ENCODE measurements at regions not wholly inside any gene's neighbourhood (a gene's known extent, or its start where the extent isn't known, plus 50 kb on each side); places are given as distances from the start of the nearest gene placed in this dataset.
A peak's percentile ranks its signal among the peaks of the same experiment; 100 is the strongest.

DNA sequence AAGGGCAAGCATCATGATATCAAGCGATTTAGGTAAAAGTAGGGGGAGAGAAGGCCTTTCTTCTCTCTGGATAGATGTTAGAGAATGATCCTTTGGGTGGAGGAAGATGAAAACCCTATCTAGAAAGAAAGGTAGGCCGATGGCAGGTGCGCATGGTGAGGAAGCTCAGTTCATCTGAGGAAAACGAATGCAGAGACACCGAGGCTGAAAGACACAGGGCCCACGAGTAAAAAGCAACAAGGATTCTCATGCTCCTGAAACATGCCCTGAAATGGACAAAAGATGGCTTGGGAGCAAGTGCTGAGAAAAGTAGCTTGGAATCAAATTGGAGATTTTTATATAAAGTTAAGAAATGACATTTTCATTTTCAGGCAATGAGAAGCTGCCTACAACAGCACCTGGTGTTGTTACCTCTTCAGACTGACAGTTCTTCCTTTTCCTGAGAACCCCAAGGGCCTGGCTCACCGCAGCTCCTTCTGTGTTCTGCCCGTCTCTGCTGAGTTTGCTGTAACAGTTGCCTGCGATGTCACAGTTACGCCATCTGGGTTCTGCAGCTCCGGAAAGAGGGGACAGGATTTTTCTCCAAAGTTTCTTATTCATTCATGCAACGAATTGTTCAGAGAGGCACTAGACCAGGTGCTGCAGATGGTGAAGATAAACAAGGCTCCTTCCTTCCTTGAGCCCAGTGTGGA is 402.0 kb upstream of the KLF6 start:
- Mint-ChIP-seq H3K36me3 (ENCODE audit: low read depth) (no peaks in the 10 kb centered on the region), H3K27me3 (ENCODE audit: low read depth) (no peaks in the 10 kb centered on the region), H3K4me1 (ENCODE audit: low read depth) (peaks cover 10% of the 10 kb centered on the region), H3K27ac (ENCODE audit: unreplicated experiment) (no peak overlapping the region), H3K4me3 (ENCODE audit: unreplicated experiment) (no peak overlapping the region), H3K9me3 (ENCODE audit: low read depth) (peaks cover 7% of the 10 kb centered on the region)
- TF ChIP-seq, protein P1, sequence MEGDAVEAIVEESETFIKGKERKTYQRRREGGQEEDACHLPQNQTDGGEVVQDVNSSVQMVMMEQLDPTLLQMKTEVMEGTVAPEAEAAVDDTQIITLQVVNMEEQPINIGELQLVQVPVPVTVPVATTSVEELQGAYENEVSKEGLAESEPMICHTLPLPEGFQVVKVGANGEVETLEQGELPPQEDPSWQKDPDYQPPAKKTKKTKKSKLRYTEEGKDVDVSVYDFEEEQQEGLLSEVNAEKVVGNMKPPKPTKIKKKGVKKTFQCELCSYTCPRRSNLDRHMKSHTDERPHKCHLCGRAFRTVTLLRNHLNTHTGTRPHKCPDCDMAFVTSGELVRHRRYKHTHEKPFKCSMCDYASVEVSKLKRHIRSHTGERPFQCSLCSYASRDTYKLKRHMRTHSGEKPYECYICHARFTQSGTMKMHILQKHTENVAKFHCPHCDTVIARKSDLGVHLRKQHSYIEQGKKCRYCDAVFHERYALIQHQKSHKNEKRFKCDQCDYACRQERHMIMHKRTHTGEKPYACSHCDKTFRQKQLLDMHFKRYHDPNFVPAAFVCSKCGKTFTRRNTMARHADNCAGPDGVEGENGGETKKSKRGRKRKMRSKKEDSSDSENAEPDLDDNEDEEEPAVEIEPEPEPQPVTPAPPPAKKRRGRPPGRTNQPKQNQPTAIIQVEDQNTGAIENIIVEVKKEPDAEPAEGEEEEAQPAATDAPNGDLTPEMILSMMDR (IDR thresholded peaks at IDR 0.05): no peak
- DNase-seq (ENCODE audit: low spot score): no peak

GRCh38 chr10:4183761-4184261 is 398.8 kb upstream of the KLF6 start:
- Mint-ChIP-seq H3K27ac (ENCODE audit: unreplicated experiment) (no peak overlapping the region), H3K9me3 (ENCODE audit: low read depth) (peaks cover 5% of the 10 kb centered on the region), H3K36me3 (ENCODE audit: low read depth) (peaks cover 2% of the 10 kb centered on the region), H3K4me3 (ENCODE audit: unreplicated experiment) (no peak overlapping the region), H3K4me1 (ENCODE audit: low read depth) (peaks cover 5% of the 10 kb centered on the region), H3K27me3 (ENCODE audit: low read depth) (no peaks in the 10 kb centered on the region)
- no peak for DNase-seq (ENCODE audit: low spot score)
- TF ChIP-seq, protein P1 (IDR thresholded peaks at IDR 0.05): peak; percentile 15

DNA sequence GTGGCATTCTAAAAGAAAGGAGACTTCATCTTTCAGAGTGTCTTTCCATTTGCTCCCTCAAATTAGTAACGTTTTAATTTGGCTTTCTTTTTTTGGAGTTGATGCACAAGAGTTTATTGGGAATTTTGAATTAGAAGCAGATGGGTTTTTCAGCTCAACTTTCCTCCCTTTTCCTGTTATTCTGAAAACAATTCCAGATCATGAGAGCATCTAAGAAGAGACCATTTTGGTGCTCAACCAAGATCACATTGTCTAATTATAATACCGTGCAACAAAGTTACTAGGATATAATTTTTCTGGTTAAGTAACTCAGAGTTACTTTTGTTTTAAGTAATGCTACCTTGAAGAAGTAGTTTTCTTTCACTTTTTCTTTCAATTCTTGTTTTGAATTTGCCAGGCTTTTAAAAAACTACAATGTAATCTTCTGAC is 396.6 kb upstream of the KLF6 start:
- Mint-ChIP-seq H3K9me3 (ENCODE audit: low read depth) (peaks cover 5% of the 10 kb centered on the region), H3K27me3 (ENCODE audit: low read depth) (no peaks in the 10 kb centered on the region), H3K27ac (ENCODE audit: unreplicated experiment) (no peak overlapping the region), H3K36me3 (ENCODE audit: low read depth) (peaks cover 2% of the 10 kb centered on the region), H3K4me3 (ENCODE audit: unreplicated experiment) (no peak overlapping the region), H3K4me1 (ENCODE audit: low read depth) (peaks cover 5% of the 10 kb centered on the region)
- no peak for DNase-seq (ENCODE audit: low spot score)
- TF ChIP-seq, protein P1 (IDR thresholded peaks at IDR 0.05): no peak

DNA sequence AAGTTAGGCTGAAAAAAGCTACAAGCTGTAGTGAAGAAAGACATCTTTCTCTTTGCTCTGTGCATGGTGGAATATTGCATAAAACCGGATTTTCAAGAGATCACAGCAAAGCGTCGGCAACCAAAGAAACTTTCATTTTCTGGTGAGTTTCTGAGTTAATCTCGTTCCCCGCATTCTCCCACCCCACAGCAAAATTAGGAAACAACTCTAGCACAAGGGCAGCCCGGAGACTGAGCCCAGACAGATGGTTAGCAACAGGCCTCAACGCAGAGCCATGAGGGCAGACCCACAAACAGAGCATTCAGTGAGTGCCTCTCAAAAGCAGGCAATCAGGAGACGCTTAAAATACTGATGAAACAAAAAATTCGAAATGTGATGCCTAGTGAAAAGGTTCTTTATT is 396.1 kb upstream of the KLF6 start:
- H3K9me3 Mint-ChIP-seq (ENCODE audit: low read depth): peaks cover 5% of the 10 kb centered on the region
- H3K36me3 Mint-ChIP-seq (ENCODE audit: low read depth): peaks cover 2% of the 10 kb centered on the region
- H3K4me1 Mint-ChIP-seq (ENCODE audit: low read depth): peaks cover 5% of the 10 kb centered on the region
- no peak overlapping the region for H3K27ac Mint-ChIP-seq (ENCODE audit: unreplicated experiment)
- DNase-seq (ENCODE audit: low spot score): no peak
- no peaks in the 10 kb centered on the region for H3K27me3 Mint-ChIP-seq (ENCODE audit: low read depth)
- TF ChIP-seq, protein P1 (IDR thresholded peaks at IDR 0.05): no peak
- no peak overlapping the region for H3K4me3 Mint-ChIP-seq (ENCODE audit: unreplicated experiment)

- H3K4me3 Mint-ChIP-seq (ENCODE audit: unreplicated experiment): no peak overlapping the region
- H3K27me3 Mint-ChIP-seq (ENCODE audit: low read depth): no peaks in the 10 kb centered on the region
- H3K9me3 Mint-ChIP-seq (ENCODE audit: low read depth): peaks cover 10% of the 10 kb centered on the region
- TF ChIP-seq, protein P1 (IDR thresholded peaks at IDR 0.05): no peak
- DNase-seq (ENCODE audit: low spot score): no peak
- H3K36me3 Mint-ChIP-seq (ENCODE audit: low read depth): peaks cover 4% of the 10 kb centered on the region
- no peak overlapping the region for H3K27ac Mint-ChIP-seq (ENCODE audit: unreplicated experiment)
- H3K4me1 Mint-ChIP-seq (ENCODE audit: low read depth): no peaks in the 10 kb centered on the region
These were observed 392.8 kb upstream of the KLF6 start for GRCh38 chr10:4177791-4178190.

Data from chondrocyte (in vitro differentiated cells).